ACC112 (cell line): ENCODE measurements at regions not wholly inside any gene's neighbourhood (a gene's known extent, or its start where the extent isn't known, plus 50 kb on each side); places are given as distances from the start of the nearest gene placed in this dataset.

Source experiments
- H2AFZ ChIP-seq: fragments of 200-600 bp; sonication (generic); one replicate; pipeline ENCODE4 v1.6.0; 2017; ENCODE audit warnings: antibody characterized with exemption, low read length; ENCODE audit not compliant: unreplicated experiment
- H3K27ac ChIP-seq: fragments of 200-600 bp; sonication (generic); 2 replicates; pipeline ENCODE4 v1.5.1; 2014; ENCODE audit warnings: low read depth, mild to moderate bottlenecking, antibody characterized with exemption, low read length, moderate library complexity
- H3K27me3 ChIP-seq: fragments of 200-600 bp; sonication (generic); 2 replicates; pipeline ENCODE4 v1.6.1; 2014; ENCODE audit warnings: mild to moderate bottlenecking, antibody characterized with exemption, low read length, moderate library complexity, mixed read lengths; ENCODE audit not compliant: insufficient read depth
- H3K36me3 ChIP-seq: fragments of 200-600 bp; sonication (generic); 2 replicates; pipeline ENCODE4 v1.6.1; 2016; ENCODE audit warnings: mild to moderate bottlenecking, antibody characterized with exemption, low read length, moderate library complexity, mixed read lengths; ENCODE audit not compliant: insufficient read depth
- H3K4me1 ChIP-seq: fragments of 200-600 bp; sonication (generic); one replicate; pipeline ENCODE4 v1.6.1; 2016; ENCODE audit warnings: low read length, mixed read lengths; ENCODE audit not compliant: insufficient read depth, unreplicated experiment, control insufficient read depth
- H3K4me3 ChIP-seq: fragments of 200-600 bp; sonication (generic); 2 replicates; pipeline ENCODE4 v1.5.1; 2014; ENCODE audit warnings: mild to moderate bottlenecking, low read depth, low read length
- H3K79me2 ChIP-seq: fragments of 200-600 bp; sonication (generic); one replicate; pipeline ENCODE4 v1.6.0; 2016; ENCODE audit warnings: low read length; ENCODE audit not compliant: control insufficient read depth, unreplicated experiment, insufficient read depth

GRCh38 chr13:34161931-34162543 is 344.1 kb downstream of the RFC3 start:
- Histone ChIP-seq H3K4me1 (peaks cover 26% of the 10 kb centered on the region), H3K27ac (peak overlapping the region; percentile 37), H3K36me3 (no peaks in the 10 kb centered on the region), H3K27me3 (no peaks in the 10 kb centered on the region), H2AFZ (peak overlapping the region; percentile 39), H3K4me3 (peak overlapping the region; percentile 58), H3K79me2 (no peaks in the 10 kb centered on the region)

GRCh38 chr13:34162544-34162933 is 344.6 kb downstream of the RFC3 start:
- H3K36me3 ChIP-seq = no peaks in the 10 kb centered on the region
- no peaks in the 10 kb centered on the region for H3K79me2 ChIP-seq
- no peaks in the 10 kb centered on the region for H3K27me3 ChIP-seq
- peaks cover 22% of the 10 kb centered on the region for H3K4me1 ChIP-seq
- peak overlapping the region; percentile 58 for H3K4me3 ChIP-seq
- peak overlapping the region; percentile 37 for H3K27ac ChIP-seq
- H2AFZ ChIP-seq = peak overlapping the region; percentile 39

GRCh38 chr13:34164582-34164981 is 346.6 kb downstream of the RFC3 start:
- Histone ChIP-seq H3K4me3 (no peak overlapping the region), H2AFZ (no peak overlapping the region), H3K27me3 (no peaks in the 10 kb centered on the region), H3K36me3 (no peaks in the 10 kb centered on the region), H3K4me1 (peaks cover 21% of the 10 kb centered on the region), H3K79me2 (no peaks in the 10 kb centered on the region), H3K27ac (no peak overlapping the region)

GRCh38 chr13:34165158-34165557 is 347.2 kb downstream of the RFC3 start:
- Histone ChIP-seq H3K27me3 (no peaks in the 10 kb centered on the region), H3K27ac (no peak overlapping the region), H3K36me3 (no peaks in the 10 kb centered on the region), H3K4me3 (no peak overlapping the region), H3K79me2 (no peaks in the 10 kb centered on the region), H3K4me1 (peaks cover 21% of the 10 kb centered on the region), H2AFZ (no peak overlapping the region)

- Histone ChIP-seq H3K27ac (no peak overlapping the region), H2AFZ (no peak overlapping the region), H3K36me3 (no peaks in the 10 kb centered on the region), H3K27me3 (no peaks in the 10 kb centered on the region), H3K79me2 (no peaks in the 10 kb centered on the region), H3K4me1 (peaks cover 18% of the 10 kb centered on the region), H3K4me3 (no peak overlapping the region)
Observed at GRCh38 chr13:34166406-34166805, 348.5 kb downstream of the RFC3 start.

- Histone ChIP-seq H3K27ac (no peak overlapping the region), H2AFZ (no peak overlapping the region)
Observed at GRCh38 chr13:34167347-34167746, 349.4 kb downstream of the RFC3 start.

GRCh38 chr13:34172048-34172447 is 354.1 kb downstream of the RFC3 start:
- H3K27me3 ChIP-seq = no peaks in the 10 kb centered on the region
- H3K79me2 ChIP-seq = no peaks in the 10 kb centered on the region
- no peak overlapping the region for H3K27ac ChIP-seq
- no peak overlapping the region for H3K4me3 ChIP-seq
- no peaks in the 10 kb centered on the region for H3K36me3 ChIP-seq
- no peak overlapping the region for H2AFZ ChIP-seq
- peaks cover 5% of the 10 kb centered on the region for H3K4me1 ChIP-seq

More at GRCh38 chr13:34167347-34167746, 349.4 kb downstream of the RFC3 start:
- Histone ChIP-seq H3K79me2 (no peaks in the 10 kb centered on the region), H3K36me3 (no peaks in the 10 kb centered on the region), H3K4me3 (no peak overlapping the region), H3K4me1 (peaks cover 14% of the 10 kb centered on the region), H3K27me3 (no peaks in the 10 kb centered on the region)

GRCh38 chr13:34174671-34175145 is 356.8 kb downstream of the RFC3 start:
- Histone ChIP-seq H3K4me3 (no peak overlapping the region), H3K27me3 (no peaks in the 10 kb centered on the region), H2AFZ (no peak overlapping the region), H3K4me1 (peaks cover 5% of the 10 kb centered on the region), H3K79me2 (no peaks in the 10 kb centered on the region), H3K27ac (no peak overlapping the region), H3K36me3 (no peaks in the 10 kb centered on the region)

GRCh38 chr13:34175551-34175950 is 357.6 kb downstream of the RFC3 start:
- Histone ChIP-seq H3K36me3 (no peaks in the 10 kb centered on the region), H3K79me2 (no peaks in the 10 kb centered on the region), H2AFZ (no peak overlapping the region), H3K27me3 (no peaks in the 10 kb centered on the region), H3K27ac (no peak overlapping the region), H3K4me1 (peaks cover 5% of the 10 kb centered on the region), H3K4me3 (no peak overlapping the region)

- Histone ChIP-seq H3K36me3 (no peaks in the 10 kb centered on the region), H3K79me2 (no peaks in the 10 kb centered on the region), H2AFZ (no peak overlapping the region), H3K27me3 (no peaks in the 10 kb centered on the region), H3K27ac (no peak overlapping the region), H3K4me1 (peaks cover 5% of the 10 kb centered on the region), H3K4me3 (no peak overlapping the region)
Observed at GRCh38 chr13:34176633-34177032, 358.7 kb downstream of the RFC3 start.

- H3K27me3 ChIP-seq = no peaks in the 10 kb centered on the region
- no peak overlapping the region for H3K4me3 ChIP-seq
- H3K79me2 ChIP-seq = no peaks in the 10 kb centered on the region
- H3K4me1 ChIP-seq = no peaks in the 10 kb centered on the region
- no peak overlapping the region for H2AFZ ChIP-seq
- H3K27ac ChIP-seq = no peak overlapping the region
- H3K36me3 ChIP-seq = no peaks in the 10 kb centered on the region
Observed at GRCh38 chr13:34179481-34179880, 361.5 kb downstream of the RFC3 start.
